MM.1S (cell line): ENCODE measurements at regions not wholly inside any gene's neighbourhood (a gene's known extent, or its start where the extent isn't known, plus 50 kb on each side); places are given as distances from the start of the nearest gene placed in this dataset.

Source experiments
- DNase-seq: peaks from one replicate; pipeline ENCODE4 v3.0.0-alpha.2; 2015
- H2AFZ ChIP-seq: fragments of 300-600 bp; sonication (generic); 2 replicates; pipeline ENCODE4 v1.6.0; 2016; ENCODE audit warnings: antibody characterized with exemption, low read length
- H3F3A ChIP-seq: fragments of 300-600 bp; sonication (generic); 2 replicates; pipeline ENCODE4 v1.6.1; 2016; ENCODE audit warnings: mild to moderate bottlenecking, antibody characterized with exemption, low read length, moderate library complexity, mixed read lengths; ENCODE audit not compliant: insufficient read depth
- H3K27ac ChIP-seq: fragments of 300-600 bp; sonication (generic); 2 replicates; pipeline ENCODE4 v1.5.1; 2016; ENCODE audit warnings: mild to moderate bottlenecking, low read length
- H3K27me3 ChIP-seq: fragments of 300-600 bp; sonication (generic); replicated peaks from 2 replicates; pipeline ENCODE4 v1.6.0; 2016; ENCODE audit warnings: low read length; ENCODE audit not compliant: insufficient read depth
- H3K36me3 ChIP-seq: fragments of 300-600 bp; sonication (generic); replicated peaks from 2 replicates; pipeline ENCODE4 v1.6.1; 2016; ENCODE audit warnings: mild to moderate bottlenecking, low read length, mixed read lengths; ENCODE audit not compliant: insufficient read depth
- H3K4me1 ChIP-seq: fragments of 300-600 bp; sonication (generic); 2 replicates; pipeline ENCODE4 v1.6.1; 2016; ENCODE audit warnings: low read length, mixed read lengths
- H3K4me2 ChIP-seq: fragments of 300-600 bp; sonication (generic); 2 replicates; pipeline ENCODE4 v1.6.0; 2016; ENCODE audit warnings: low read depth, low read length
- H3K4me3 ChIP-seq: fragments of 300-600 bp; sonication (generic); 2 replicates; pipeline ENCODE4 v1.5.1; 2016; ENCODE audit warnings: low read length, mixed read lengths
- H3K79me2 ChIP-seq: fragments of 300-600 bp; sonication (generic); 2 replicates; pipeline ENCODE4 v1.6.1; 2016; ENCODE audit warnings: mixed run types, low read length, mixed read lengths
- H3K9ac ChIP-seq: fragments of 300-600 bp; sonication (generic); 2 replicates; pipeline ENCODE4 v1.6.1; 2016; ENCODE audit warnings: low read length, mixed read lengths
- H3K9me2 ChIP-seq: fragments of 300-600 bp; sonication (generic); replicated peaks from 2 replicates; pipeline ENCODE4 v1.6.1; 2016; ENCODE audit warnings: mild to moderate bottlenecking, low read length, mixed read lengths; ENCODE audit not compliant: insufficient read depth
- H3K9me3 ChIP-seq: fragments of 300-600 bp; sonication (generic); replicated peaks from 2 replicates; pipeline ENCODE4 v1.6.1; 2016; ENCODE audit warnings: mild to moderate bottlenecking, low read length, mixed read lengths; ENCODE audit not compliant: insufficient read depth
- H4K20me1 ChIP-seq: fragments of 300-600 bp; sonication (generic); 2 replicates; pipeline ENCODE4 v1.6.1; 2016; ENCODE audit warnings: mild to moderate bottlenecking, low read length, moderate library complexity, mixed read lengths; ENCODE audit not compliant: insufficient read depth
- CTCF ChIP-seq: fragments of 300-600 bp; sonication (generic); IDR thresholded peaks from 2 replicates; pipeline ENCODE4 v1.5.1; 2016; ENCODE audit warnings: antibody characterized with exemption, low read length, mixed read lengths
- EZH2 ChIP-seq: fragments of 300-600 bp; sonication (generic); optimal IDR thresholded peaks from 2 replicates; pipeline ENCODE3; 2017; ENCODE audit warnings: low read depth, mild to moderate bottlenecking, antibody characterized with exemption, low read length, mixed read lengths
- EZH2phosphoT487 ChIP-seq: fragments of 300-600 bp; sonication (generic); IDR thresholded peaks from 2 replicates; pipeline ENCODE4 v1.6.1; 2018; ENCODE audit warnings: antibody characterized with exemption, low read length

GRCh38 chr18:24959051-24959476 lies 392.9 kb downstream of the ZNF521 start:
- Histone ChIP-seq H3K27me3 (no peaks in the 10 kb centered on the region), H3K27ac (no peak overlapping the region), H3F3A (no peaks in the 10 kb centered on the region), H3K9me3 (no peaks in the 10 kb centered on the region), H3K4me2 (no peak overlapping the region), H3K36me3 (no peaks in the 10 kb centered on the region), H3K79me2 (no peaks in the 10 kb centered on the region), H3K4me3 (no peak overlapping the region), H3K9ac (no peak overlapping the region), H4K20me1 (no peaks in the 10 kb centered on the region), H3K4me1 (no peaks in the 10 kb centered on the region), H2AFZ (no peak overlapping the region), H3K9me2 (no peaks in the 10 kb centered on the region)
- DNase-seq: no peak
- no peak for TF ChIP-seq EZH2phosphoT487
- TF ChIP-seq EZH2: no peak
- TF ChIP-seq CTCF: no peak

GRCh38 chr18:24964216-24964615 lies 387.8 kb downstream of the ZNF521 start:
- Histone ChIP-seq H3K4me2 (no peak overlapping the region), H3K79me2 (no peaks in the 10 kb centered on the region), H3K4me3 (no peak overlapping the region), H3K4me1 (0 out of 2 replicates have a peak, but pooled peaks cover 4% of the 10 kb centered on the region), H3K9ac (no peak overlapping the region), H3K36me3 (no peaks in the 10 kb centered on the region), H2AFZ (no peak overlapping the region), H3K9me3 (no peaks in the 10 kb centered on the region), H3F3A (no peaks in the 10 kb centered on the region), H3K9me2 (no peaks in the 10 kb centered on the region), H3K27ac (no peak overlapping the region), H4K20me1 (no peaks in the 10 kb centered on the region), H3K27me3 (no peaks in the 10 kb centered on the region)
- peak; percentile 66 for DNase-seq
- peak; percentile 6; the same call in 1 of the 2 replicates for TF ChIP-seq CTCF
- TF ChIP-seq EZH2phosphoT487: no peak
- no peak for TF ChIP-seq EZH2

GRCh38 chr18:24968238-24968775 lies 383.7 kb downstream of the ZNF521 start:
- Histone ChIP-seq H3K4me2 (no peak overlapping the region), H3K4me1 (peaks cover 12% of the 10 kb centered on the region), H3K27me3 (no peaks in the 10 kb centered on the region), H3K4me3 (no peak overlapping the region), H2AFZ (no peak overlapping the region), H3K79me2 (no peaks in the 10 kb centered on the region), H3K9me3 (no peaks in the 10 kb centered on the region), H3K36me3 (no peaks in the 10 kb centered on the region), H3F3A (peaks cover 10% of the 10 kb centered on the region), H3K27ac (no peak overlapping the region), H4K20me1 (no peaks in the 10 kb centered on the region), H3K9me2 (no peaks in the 10 kb centered on the region), H3K9ac (no peak overlapping the region)
- DNase-seq: no peak
- no peak for TF ChIP-seq CTCF
- TF ChIP-seq EZH2: no peak
- TF ChIP-seq EZH2phosphoT487: no peak
